GM21717 (cell line): ENCODE measurements at regions not wholly inside any gene's neighbourhood (a gene's known extent, or its start where the extent isn't known, plus 50 kb on each side); places are given as distances from the start of the nearest gene placed in this dataset.

Experiments used
- ATAC-seq: cut with Tn5 transposase; IDR thresholded peaks from one replicate; pipeline ENCODE4 v1.9.1; 2021; ENCODE audit warnings: mild to moderate bottlenecking, moderate library complexity; ENCODE audit not compliant: unreplicated experiment

DNA sequence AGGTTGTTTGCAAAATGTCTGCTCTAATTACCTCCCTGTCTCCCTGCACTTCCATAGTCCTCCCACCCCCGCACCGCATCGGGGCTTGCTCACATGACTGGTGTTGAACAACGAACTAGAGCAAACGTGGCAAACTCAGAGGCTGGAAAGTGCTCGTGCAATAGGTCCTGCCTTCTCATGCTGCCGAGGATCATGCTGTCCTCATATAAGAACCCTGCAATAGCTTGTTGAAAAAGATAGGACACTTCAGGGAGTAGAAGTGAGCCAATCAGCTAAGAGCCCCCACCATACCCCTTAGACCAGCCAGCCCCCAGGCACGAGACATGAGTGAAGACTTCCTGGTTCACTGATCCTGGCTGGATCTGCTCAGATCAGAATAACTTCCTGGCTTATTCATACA lies 219.2 kb downstream of the C6orf118 start:
- ATAC-seq = no peak

DNA sequence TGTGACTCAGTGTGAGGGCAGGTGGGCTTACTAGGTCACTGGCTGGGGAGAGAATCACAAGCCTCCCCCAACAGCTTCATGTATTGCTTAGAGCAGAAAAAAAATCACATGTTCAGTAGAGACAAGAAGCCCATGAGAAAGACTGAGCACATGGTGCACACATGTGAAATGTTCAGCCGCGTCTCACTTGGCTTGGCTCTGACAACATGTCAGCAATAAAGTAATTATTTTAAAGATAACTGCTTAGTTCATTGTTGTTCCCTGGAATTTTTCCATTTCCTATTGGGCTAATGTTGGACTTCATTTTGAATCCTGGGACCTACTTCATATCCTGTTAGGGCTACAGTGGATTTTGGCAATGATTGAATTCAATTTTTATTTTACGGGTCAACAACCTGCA lies 222.6 kb downstream of the C6orf118 start:
- no peak for ATAC-seq

DNA sequence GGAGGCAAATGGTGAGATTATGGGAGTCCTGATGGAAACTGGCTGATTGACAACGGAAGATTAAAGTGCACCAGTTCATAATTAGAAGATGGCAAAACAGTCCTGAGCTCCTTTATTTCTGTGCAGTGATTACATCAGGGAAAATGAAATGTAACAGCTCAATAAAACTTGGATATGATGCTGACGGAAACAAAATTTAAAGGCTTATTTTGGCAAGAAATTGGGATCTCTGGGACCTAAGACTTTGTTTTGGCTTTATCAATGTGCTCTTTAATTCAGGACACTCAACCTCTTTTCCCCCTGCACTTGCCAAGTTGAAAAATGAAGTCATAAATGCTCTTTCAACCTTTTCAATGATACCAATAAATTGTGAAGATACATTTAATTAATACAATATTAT lies 226.8 kb downstream of the C6orf118 start:
- ATAC-seq = no peak

DNA sequence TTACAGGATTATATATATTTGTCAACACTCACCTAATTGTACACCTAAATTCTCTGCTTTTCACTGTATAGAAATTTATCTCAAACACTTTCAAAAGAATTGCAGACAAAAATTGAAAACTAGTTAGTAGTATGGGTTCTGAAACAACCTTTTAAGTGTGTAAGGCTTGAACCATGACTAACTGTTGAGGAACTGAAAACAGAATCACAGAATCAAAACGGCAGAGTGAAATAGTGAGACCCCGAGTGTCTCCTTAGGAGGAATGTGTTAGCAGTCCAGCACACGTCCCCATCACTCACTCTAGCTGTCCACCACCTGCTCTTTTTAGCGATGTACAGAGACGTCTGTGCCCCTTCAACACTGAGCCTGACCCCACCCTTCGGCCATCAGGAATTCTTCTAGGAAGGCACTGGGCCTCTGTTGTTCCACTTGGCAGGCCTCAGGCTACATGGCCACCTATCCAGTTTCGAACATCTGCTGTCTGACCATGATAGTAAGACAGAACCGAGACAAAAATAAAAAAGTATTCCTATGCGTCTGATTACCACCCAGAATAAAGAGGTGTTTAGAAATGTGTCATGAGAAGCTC lies 227.4 kb downstream of the C6orf118 start:
- no peak for ATAC-seq

DNA sequence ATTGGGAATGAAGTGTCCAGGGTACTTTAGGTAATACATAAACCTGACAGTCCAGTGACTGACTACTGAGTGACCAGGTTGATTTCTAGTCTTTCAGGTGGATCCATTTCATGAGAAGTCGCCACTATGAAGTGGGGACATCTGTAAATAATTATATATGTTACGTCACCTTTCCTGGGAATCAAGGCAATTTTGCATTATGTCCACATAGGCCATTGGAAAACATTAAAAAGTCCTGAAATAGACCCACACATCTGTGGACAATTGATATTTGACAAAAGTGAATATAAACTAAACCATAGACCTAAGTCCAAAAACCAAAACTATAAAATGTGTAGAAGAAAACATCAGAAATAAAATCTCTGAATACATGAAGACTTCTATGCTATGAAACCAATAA lies 231.5 kb downstream of the C6orf118 start:
- no peak for ATAC-seq

DNA sequence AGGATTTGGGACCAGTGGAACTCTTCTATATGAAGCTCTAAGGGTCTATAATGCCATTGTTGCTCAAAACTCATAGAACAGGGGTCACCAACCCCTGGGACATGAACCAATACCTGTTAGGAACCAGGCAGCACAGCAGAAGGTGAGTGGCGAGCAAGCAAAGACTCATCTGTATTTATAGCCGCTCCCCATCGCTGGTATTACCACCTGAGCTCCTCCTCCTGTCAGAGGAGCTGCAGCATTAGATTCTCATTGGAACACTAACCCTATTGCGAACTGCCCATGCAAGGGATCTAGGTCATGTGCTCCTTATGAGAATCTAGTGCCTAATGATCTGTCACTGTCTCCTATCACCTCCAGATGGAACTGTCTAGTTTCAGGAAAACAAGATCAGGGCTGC lies 237.5 kb downstream of the C6orf118 start:
- no peak for ATAC-seq

DNA sequence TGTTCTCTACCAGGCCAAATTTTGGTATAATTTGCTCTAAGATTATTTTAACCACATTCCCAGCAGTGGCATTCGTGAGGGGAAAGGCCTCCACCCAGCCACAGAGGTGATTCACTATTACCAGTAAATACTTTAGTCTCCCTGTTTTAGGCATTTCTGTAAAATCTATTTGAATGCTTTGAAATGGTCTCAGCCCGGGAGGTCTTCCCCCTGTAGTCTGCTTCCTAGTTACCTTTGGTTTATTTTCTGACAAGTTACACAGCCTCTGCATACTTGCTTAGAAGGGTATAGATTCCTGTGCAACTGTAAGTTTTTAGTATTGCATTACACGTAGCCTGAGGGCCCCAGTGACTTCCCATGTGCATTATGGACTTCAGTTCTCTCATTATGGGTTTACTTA lies 248.7 kb downstream of the C6orf118 start:
- no peak for ATAC-seq

DNA sequence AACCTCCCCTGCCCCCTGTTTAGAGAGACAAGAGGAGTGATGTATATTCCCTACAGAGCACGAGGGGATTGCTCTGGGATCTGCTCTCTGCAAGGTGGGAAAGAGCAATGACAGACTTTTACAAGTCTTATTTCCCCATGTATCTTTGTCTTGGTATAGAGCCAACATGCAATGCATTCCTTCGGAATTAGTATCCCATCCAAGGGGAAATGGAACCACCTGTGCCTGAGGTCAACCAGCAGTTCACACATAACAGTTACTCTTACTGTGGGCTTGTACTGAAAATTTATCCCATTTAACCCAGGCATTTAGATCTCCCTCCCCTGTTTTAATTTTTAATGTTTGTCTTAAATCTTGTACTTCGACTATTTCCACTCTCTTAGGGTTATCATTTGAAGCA lies 250.4 kb downstream of the C6orf118 start:
- no peak for ATAC-seq

DNA sequence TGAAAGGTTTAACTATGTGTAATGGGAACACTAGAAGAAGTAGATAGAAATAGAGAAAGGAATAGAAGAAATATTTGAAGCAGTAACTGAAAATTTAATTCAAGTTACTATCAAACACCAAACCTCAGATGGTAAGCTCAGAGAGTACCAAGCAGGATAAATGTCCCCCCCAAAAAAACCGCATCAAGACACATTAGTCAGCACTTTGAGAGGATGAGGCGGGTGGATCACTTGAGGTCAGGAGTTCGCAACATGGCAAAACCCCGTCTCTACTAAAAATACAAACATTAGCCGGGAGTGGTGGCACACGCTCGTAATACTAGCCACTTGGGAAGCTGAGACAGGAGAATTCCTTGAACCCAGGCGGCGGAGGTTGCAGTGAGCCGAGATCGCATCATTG lies 253.1 kb downstream of the C6orf118 start:
- ATAC-seq = no peak

DNA sequence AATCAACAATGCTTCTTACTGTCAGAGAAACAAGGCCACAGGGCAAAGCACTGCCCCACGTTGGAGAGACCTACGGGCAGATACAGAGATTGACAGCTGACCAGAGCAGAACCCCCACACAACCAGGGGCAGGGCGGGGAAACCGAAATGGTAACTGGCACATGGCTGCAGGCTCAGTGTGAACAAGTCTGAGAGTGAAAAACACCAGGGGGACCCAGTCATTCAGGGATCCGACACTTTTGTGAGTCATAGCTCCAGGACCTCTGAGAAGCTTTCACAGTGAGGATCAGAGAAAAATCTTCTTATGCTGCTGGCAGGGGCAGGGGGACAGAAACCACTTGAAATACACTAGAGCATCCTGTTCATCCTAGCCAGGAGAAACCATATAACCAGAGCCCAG lies 254.2 kb downstream of the C6orf118 start:
- ATAC-seq = no peak

DNA sequence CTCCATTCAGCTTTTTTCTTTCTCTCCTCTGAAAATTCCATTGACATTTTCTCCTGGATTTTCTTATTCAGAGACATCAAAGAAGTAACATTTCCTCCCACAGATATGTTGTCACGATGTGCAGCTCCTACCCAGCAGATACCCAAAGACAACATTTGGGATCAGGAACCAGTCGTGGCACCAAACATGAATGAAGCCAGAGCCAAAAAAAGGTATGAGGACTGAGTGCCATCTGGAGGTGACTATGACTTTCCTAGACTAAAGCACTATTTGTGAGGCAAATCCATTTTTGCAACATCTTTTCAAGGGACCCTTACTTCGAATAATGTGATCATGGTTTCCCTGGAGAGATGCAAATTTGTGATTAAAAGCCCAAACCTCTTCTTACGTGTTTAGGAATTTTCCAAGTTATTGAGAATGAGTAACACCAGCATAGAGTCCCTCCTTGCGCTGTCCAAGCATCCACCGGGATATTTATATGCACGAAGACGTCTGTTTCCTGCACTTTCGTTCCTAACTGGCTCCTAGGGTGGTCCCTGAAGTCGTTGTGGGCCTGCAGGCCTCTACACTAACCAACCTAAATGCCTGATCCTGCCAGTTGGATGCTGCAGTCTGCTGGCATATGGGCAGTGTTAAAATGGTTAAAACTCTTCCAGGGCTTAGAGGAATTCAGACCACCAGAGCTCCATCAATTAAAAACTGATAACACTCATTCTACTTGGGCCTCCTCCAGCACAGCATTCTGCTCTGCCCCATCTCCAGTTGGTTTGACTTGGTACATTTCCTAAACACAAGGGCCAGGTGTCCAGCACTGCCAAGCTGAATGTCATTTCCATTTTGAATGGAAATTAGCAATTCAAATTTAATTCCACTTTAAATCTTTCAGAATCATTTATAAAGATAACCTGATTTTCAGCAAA lies 256.6 kb downstream of the C6orf118 start:
- ATAC-seq = no peak

DNA sequence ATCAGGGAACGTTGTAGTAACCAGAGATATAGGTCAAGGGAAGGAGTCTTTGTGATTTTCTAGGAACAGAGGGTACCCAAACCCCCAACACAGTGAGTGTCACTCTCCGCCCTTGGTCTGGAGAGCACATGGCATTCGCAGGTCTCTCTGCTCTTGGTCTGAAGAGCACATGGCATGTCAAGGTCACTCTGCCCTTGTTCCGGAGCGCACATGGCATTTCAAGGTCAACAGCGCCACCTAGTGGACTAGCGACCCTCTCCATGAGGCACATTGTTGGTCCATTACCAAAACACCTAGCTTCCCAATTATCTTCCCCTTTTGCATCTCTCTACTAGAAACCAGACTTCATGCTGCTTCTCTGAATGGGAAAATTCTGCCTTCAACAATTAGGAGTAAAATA lies 260.0 kb downstream of the C6orf118 start:
- no peak for ATAC-seq

DNA sequence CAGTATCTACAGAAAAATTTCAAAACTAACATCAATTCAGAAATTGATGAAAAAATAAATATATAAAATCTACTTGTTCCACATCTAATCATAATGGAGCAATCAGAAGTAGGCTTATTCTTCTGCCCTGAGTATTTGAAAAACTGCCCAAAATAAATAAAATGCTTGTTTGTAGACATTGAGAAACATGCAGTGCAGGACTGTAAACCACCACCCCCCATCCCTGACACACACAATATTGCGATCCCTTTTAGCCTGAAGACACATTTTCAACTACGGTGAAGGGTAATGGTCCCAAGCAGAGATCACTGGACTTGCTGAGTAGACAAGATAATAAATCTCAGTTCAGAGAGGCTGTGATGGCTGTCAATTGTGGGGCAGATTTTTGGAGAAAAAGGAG lies 261.5 kb downstream of the C6orf118 start:
- no peak for ATAC-seq

DNA sequence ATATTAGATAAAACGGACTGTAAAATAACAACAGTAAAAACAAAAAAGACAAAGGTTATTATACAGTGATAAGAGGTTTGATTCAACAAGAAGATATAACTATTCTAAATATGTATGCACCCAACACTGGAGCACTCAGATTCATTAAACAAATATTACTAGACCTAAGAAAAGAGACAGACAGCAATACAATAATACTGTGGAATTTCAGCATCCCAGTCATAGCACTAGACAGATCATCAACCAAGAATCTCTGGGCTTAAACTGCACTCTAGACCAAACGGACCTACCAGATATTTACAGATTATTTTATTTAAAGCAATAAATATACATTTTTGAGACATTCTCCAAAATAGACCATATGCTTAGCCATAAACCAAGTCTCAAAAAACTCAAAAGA lies 263.8 kb downstream of the C6orf118 start:
- no peak for ATAC-seq

DNA sequence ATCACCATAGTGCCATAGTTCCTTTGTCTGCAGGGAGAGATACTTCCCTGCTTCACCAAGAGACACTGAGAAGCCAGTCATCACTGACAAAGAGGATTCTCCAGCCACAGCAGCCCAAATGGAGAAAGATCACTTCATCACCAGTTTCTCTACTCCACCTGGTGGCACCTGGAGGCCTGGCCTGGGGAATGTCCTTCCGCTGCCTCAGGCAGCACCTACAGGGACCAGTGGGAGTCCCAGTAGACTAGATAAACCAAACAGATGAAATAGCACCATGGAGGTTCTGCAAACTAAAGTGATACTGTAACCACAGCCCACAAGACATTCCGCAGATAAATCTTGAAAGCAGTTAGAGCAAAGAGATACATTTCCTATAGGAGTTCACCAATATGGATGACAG lies 266.5 kb downstream of the C6orf118 start:
- no peak for ATAC-seq

DNA sequence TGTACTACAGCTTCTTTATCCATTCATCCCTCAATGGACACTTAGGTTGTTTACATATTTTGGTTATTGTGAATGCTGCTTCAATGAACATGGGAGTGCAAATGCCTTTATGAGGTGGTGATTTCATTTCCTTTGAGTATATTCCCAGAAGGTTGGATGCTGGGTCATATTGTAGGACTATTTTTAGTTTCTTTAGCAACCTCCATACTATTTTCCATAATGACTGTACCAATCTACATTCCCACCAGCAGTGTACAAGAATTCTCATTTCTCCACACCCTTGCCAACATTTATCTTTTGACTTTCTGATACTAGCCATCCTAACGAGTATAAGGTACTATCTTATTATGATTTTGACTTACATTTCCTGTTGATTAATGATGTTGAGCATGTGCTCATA lies 269.0 kb downstream of the C6orf118 start:
- no peak for ATAC-seq

DNA sequence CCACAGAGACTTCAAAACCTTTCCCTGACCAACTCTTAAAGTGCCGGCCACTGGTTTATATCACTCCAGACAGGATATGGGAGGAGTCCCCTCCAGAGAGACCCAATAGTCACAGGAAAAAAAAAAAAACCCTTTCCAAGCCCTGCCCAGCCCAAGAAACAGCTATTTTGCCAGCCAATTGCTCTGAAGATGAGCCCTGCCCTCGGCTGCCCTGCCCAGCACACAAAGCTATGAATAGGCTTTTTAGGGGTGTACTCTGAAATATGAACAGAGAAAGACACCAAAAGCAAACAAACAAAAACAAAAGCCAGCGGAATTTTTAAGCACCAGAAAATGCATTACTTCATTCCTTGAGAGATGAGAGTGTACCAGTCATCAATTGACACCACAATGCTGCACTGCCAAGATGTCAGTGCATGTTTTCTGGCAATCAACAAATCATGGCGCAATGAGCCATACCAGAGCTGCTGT lies 275.1 kb downstream of the C6orf118 start:
- ATAC-seq = no peak

DNA sequence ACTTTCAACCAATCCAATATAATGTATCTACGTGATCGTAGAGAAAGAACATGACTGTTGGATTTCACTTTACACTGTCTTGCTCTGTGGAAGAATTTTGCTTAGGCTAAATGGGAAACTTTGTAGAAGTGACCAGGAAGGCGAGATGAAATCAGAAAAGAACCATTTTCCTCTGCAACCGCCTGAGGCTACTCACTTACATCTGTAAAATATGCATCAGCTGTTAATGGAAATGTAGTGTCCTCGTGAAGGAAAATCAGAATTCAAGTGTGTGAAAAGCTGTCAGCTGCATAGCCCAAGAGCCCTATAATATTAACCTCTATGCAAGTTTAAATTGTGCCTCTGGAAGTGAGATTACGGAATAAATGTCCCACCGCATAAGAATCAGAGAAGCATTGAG lies 277.9 kb downstream of the C6orf118 start:
- no peak for ATAC-seq

DNA sequence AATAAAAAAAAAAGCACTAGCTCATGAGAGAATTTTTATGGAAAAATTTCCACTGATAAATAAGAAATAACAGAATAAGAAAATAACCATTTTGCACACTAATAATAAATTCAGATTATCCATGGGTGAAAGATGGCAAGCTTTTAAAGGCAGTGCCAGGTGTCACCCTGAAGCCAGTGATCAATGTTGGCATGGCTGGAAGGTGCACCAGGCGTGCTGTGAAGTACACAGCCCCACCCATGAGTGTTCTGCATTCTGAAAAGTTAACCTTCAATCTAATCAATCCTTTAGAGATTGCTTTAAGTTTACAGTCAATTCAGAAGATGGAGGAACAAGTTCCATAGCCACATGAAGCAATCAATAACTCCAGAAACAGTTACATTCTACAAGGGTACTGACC lies 284.4 kb downstream of the C6orf118 start:
- ATAC-seq = no peak

DNA sequence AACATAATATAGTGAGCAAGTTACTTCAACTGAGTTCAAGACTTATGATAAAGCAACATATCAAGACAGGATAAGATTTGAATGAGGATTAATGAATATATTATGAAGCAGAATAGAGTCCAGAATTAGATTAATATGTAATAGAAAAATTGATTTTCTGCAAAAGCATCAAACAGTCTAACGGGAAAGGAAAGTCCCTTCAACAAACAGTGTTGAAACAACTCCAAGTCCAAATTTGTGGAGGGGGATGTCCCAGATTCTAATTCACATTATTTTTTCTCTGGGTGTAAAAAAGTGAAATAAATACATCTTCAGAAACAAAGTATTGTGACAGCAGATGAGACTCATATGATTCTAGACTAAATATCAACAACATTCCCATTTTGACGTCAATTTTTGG lies 289.7 kb downstream of the C6orf118 start:
- no peak for ATAC-seq

DNA sequence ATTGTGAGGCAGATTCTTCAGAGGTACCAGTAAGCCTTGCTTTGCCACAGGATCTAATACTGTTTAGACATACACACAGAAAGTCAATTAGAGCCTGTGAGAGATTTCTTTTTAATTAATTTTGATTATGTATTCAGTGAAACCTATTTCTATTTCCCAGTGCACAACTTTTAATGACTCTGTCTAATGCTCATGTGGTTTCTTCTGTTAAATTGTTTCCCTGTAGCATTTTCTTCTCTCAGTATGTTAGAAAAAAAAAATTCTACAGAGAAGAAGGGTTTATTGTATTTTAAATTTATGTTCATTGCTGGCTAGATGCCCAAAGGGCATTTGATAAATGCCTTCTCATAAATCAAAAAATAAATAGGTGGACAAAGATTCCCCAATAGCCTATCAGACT lies 293.7 kb downstream of the C6orf118 start:
- ATAC-seq = no peak

DNA sequence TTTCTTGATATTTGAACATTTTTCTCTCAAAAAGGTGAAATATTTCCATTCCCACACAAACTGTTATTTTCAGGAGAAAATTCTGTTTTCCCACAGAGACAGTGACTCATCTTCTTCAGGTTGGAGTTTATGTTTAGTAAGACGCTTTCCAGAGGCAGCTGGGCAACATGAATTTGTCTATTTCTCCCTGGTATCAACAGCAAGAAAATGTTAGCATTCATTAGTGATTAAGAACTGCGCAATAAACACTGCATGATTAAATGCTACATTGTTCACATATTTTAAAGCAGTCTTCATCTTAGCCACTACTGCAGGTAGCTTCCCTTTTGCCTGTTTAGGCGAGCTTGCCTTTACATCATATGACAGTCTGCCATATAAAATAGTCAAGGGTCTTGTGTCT lies 295.7 kb downstream of the C6orf118 start:
- ATAC-seq = no peak

DNA sequence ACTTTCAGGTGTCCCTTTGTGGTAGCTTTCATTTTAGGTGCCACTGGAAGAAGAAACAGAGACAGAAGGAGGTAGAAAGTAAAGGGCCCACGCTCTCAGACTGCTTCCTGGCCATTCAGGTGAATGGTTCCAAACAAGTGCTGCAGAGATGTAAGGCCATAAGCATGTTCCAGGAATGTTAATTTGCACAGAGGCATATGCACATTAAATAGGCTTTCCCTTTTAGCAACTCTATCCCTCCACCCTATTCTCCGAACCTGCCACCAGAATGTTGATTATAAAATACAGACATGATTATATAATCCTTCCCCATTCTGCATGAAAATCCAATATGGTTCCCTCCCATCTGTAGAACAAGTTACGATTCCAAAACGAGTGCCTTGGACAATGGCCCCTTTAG lies 297.2 kb downstream of the C6orf118 start:
- ATAC-seq = no peak
